Stimulated activated CD8-positive, alpha-beta memory T cell treated with anti-CD3 and anti-CD28 coated beads, Interleukin-4, amount 100 ng/mL, for 4 hours (primary cell): ENCODE measurements at regions not wholly inside any gene's neighbourhood (a gene's known extent, or its start where the extent isn't known, plus 50 kb on each side); places are given as distances from the start of the nearest gene placed in this dataset.

Experiments
- DNase-seq, 2 donors: peaks; one replicate each; pipeline ENCODE4 v3.0.0-alpha.2; 2020; ENCODE audit warnings: low read depth in 2 of 2, low spot score in 1 of 2

- DNase-seq = no peak
These were observed 218.5 kb downstream of the PTPRU start for GRCh38 chr1:29454616-29455380.

DNA sequence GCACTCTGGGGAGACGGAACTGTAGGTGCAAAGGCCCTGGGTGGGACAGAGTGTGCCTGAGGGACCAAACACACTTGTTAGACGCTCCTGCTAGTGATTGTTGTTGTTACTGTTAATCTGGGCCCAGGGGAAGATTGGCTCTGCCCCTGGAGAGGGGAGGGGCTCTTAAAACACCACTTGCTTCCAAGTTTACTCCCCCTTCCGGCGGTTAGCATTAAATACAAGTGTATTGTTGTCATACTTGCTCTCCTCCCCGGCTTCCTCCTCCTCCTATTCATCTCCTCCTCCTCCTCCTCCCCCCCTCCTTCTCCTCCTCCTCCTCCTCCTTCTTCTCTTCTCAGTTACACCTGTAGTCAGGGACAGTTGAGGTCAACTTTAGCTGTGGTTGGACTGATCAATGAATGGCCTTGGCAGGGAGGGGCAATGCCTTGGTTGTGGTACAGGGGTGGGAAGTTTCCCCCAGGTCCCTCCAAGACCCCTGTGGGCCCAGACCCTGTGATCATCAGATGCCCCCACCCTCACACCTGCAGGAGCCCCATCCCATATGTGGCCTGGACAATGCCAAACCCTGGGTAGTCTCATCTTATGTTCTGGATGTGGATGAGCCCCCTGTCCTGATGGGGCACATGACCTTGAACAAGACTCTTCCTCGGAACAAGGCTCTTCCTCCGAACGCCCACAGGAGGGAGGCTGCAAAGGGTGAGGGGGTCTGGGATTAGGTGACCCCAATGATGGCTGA is 217.3 kb downstream of the PTPRU start:
- DNase-seq = no peak

DNA sequence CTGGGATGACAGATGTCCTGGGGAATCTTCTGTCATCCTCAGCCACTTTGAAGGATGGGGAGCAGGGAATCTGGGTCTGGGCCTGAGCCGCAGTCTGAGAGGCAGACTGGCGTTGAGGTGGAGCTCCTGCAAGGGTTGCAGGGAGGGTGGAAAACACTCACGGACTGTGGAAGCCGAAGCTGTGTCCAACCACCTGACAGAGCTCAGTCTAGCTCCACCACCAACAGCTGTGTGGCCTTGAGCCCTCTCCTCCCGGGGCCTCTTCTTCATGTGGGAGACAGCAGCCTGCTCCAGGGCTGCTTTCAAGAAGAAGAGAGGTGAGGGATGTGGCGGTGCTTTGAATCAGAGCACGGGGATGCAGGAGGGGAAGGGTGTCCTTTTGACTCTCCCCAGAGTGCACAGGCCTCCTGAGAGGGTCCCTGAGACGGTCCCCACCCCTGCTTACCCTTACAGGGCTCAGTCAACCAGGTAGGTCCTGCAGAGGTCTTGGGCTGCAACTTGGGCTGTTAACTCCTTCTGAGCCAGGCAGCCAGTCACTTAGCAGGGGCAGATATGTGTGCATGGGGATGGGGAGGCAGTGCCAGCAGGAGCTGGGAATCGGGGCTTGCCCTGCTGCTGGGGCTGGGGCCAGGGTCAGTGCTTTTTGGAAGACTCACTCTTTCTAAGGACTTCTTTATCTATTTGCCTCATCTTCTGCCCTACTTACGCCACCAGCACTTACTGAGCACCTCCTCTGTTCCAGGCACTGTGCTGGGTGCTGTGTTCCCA is 216.3 kb downstream of the PTPRU start:
- DNase-seq = no peak

DNA sequence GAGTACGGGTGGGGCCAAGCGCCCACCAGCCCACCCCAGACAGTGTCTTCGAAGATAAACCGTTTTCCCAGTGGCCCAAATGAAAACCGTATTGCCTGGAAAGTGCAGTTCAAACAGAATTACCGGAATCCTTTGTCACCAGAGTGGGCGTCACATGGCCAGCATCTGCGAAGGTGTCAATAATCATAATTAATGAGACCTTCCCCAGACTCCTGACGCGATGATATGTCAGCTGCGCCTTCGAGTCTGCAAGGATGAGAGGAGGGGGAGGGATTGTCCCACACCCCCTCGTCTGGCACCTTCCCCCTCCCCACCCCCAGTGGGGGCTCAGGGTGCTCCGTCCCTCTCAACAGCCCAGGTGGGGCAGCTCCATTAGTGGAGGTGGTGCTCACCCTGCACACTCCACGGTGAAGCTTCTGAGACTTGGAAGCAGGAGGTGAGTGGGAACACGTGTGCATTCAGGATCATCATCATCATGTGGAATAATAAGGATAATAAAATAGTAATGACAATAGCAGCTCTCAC is 215.1 kb downstream of the PTPRU start:
- no peak for DNase-seq

- DNase-seq = no peak
These were observed 214.3 kb downstream of the PTPRU start for GRCh38 chr1:29450591-29450990.

DNA sequence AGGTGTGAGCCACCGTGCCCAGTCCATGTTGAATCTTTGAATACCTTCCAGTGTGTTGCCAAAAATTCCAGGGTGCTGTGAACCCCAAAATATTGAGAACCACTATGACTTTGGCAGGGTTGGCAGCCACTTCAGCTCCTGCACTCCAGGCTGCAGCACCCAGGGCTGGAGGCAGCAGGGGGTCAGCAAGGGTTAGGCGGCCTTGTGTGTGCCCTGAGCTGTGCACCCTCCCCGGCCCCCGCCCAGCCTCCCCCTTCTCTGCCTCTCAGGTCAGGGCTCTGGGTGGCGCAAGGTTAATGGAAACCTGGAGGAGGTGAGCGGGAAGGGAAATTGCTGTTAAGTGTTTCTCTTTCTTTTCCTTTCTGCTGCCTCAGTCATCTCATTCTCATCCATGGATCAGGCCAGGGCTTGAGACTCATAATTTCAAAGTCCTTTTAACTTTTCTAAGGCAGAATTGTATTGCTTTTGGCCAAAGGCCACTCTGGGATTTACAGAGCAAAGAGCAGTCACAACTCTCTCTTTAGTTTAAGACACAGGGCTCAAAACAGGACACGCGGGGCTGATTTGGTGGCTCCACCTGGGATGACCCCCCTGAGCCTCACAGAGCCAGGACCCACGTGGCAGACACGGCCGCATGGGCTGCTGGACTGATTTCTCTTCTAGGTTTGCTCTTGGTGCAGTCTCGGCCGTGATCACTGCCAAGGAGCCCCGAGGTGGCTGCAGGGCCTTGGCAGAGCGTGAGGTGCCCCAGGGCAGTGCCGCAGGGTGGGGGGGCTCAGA is 212.3 kb downstream of the PTPRU start:
- no peak for DNase-seq

DNA sequence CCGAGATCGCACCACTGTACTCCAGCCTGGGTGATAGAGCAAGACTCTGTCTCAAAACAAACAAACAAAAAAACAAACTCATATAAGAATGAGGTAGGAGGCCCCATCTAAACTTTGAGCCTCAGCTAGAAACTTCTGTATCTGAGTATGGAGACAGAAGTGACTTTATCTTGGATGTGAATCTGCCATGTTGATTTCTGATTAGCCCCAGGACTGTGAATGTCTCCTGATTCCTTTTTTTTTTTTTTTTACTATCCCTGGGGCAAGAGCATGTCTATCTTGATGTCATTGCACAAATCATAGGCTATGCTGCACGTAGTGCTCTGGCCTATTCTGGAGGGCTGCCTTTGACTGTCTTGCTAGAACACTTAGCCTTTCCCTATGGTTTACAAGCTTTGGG is 211.0 kb downstream of the PTPRU start:
- no peak for DNase-seq

DNA sequence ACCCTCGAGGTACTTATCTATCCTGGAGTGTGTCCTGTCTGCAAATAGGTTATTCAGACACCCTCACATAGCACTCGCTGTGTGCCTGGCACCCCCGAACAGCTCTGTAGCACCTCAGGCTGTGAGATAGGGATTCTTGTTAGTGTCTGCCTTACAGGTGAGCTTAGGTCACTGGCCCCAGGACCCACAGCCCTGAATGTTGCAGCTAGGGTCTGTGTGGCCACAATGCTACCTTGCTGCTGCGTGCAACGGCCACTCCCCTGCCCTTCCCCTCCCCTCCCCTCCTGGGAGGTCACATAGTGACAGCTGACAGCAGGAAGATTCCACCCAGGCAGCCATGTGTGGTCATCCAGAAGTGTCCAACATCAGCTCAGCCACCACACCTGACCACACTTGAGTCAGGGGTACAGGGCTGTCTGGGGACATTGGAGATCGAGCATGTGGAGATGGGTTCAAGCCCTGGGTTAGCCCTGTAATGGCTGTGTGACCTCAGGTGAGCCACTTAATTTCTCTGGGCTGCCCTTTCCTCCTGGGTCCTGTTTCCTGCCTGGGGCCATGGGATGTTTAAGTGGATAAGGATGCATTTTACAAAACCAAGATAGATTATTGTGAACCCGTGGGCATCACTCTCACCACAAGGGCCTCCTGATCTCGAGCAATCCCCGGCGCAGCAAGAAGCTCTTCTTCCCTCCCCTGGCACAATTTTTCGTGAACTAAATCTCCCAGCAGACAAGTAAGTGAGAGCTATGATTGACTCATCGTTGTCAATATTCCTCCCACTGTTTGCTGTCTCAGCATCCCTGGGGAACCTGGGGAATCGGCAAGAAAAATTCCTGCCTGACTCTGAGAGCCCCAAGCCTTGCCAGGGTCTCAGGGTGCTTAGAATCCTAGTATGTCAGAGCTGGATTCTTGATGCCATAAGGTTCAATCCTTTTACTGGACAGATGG is 208.7 kb downstream of the PTPRU start:
- DNase-seq = no peak

- no peak for DNase-seq
These were observed 207.9 kb downstream of the PTPRU start for GRCh38 chr1:29444081-29444715.

DNA sequence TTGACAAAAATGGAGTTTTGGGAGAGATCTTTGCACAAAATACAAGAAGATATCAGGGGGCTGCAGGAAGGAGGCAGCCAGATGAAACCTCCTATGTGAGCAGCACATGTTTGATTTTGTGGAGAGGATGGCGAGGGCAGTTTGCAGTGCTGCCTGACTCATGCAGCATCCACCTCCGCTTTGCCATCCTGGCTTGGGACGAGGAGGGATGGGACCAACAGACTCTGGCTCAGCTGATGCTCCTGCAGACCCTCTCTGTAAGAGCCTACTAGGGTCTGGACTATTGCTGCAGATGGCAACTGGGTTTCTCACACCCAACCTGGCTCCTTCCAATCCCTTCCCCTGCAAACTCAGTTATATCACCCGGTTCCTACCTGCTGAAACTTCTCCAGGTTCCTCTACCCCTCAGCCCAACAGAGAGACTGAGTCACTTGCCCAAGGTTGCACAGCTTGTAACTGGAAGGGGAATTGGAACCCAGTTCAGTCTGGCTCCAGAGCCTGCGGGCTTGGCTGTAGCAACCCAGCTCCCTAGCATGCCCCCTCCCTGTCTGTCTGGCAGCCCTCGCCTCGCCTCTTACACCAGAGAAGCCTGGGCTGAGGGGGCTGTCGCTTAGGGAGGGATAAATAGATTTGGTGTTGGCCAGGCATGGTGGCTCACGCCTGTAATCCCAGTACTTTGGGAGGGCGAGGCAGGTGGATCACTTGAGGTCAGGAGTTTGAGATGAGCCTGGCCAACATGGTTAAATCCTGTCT is 205.8 kb downstream of the PTPRU start:
- no peak for DNase-seq

DNA sequence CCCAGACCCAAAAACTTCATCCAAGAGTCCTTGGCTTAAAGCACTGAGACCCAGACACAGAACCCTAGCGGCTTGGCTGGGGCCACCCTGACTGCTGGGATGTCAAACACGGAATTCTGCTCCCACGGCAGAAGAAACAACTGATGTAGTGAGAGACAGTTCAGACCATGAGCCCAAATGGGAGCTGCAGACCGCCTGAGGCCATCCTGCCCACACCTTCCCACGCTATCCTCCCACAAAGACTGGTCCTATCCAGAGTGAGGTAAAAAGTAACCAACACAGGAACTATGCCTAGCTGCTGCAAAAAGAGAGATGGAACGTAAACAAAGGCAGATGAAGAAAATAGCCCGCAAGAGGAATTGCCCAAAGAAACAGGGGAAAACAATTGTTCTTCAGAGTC is 203.3 kb downstream of the PTPRU start:
- no peak for DNase-seq

DNA sequence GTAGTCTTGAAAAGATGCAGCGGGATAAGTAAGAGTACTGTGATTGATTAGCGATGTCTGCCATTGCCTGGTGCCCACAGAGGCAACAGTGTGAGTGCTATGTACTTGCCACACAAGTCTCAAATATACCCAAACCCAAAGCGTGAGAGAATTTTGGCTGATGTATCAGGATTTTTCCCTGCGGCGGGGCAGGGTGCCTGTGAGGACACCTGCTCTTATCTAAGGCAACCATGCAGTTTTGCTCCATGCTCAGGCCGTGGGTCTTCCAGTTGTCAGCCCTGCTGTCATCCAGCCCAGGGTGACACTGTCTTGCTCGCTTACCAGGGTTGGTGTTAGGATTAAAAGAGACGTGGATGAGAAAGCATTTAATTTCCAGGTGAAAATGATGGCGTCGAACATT is 202.7 kb downstream of the PTPRU start:
- DNase-seq = no peak

GRCh38 chr1:29437946-29438345 is 201.6 kb downstream of the PTPRU start:
- DNase-seq = no peak

DNA sequence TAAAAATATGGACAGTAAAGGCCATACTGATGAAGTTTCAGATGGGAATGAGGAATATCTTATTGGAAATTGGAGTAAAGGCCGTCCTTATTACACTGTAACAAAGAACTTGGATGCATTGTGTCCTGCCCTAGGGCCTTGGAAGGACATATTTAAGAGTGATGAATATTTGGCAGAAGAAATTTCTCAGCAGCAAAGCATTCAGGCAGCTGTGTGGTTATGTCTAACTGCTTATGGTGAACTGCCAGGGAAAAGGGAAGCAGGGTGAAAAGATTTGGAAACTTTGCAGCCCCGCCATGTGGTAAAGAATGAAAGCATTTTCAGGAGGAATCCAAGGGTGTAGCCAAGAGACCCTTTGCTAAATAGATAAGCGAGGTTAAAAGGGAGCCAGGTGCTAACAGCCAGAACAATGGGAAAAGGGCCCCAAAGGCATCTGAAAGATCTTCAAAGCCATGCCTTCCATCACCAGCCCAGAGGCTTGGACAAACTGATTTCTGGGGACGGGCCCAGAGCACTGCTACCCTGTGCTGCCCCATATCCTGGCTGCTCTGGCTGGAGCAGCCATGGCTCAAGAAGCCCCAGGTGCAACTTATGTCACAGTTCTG is 200.0 kb downstream of the PTPRU start:
- no peak for DNase-seq

GRCh38 chr1:29433830-29434229 is 197.5 kb downstream of the PTPRU start:
- DNase-seq = no peak

DNA sequence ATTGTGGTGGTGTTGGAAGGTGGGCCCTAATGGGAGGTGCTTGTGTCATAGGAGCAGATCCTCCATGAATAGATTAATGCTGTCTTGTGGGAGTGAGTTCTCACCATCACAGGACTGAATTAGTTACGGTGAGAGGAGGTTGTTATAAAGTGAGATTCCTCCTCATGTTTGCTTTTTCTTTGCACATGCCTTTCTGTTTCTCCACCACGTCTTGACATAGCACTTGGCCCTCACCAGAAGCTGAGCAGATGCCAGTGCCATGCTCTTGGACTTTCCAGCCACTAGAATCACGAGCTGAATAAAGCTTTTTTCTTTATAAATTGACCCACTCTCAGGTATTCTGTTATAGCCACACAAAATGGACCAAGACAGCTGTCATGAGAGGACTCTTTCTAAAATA is 194.8 kb downstream of the PTPRU start:
- DNase-seq = no peak

DNA sequence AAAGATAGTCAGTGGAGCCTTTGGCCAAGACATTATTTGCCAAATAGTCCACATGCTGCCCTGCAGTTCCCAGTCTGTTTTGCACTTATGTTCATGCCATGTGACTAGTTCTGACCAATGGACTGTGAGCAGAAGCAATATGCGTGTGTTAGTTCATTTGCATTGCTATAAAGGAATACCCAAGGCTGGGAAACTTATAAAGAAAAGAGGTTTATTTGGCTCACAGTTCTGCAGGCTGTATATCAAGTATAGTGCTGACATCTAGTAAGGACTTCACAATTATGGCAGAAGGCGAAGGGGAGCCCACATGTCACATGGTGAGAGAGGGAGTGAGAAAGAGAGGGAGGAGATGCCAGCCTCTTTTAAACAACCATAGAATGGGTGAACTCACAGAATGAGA is 193.3 kb downstream of the PTPRU start:
- no peak for DNase-seq

GRCh38 chr1:29428997-29429396 is 192.7 kb downstream of the PTPRU start:
- DNase-seq = no peak
